ENCODE measurements at regions not wholly inside any gene's neighbourhood (a gene's known extent, or its start where the extent isn't known, plus 50 kb on each side); places are given as distances from the start of the nearest gene placed in this dataset.
"Not testable (repeated sequence)": the region's sequence is repeated elsewhere in the genome, so short reads cannot be mapped to it uniquely, and the experiment has no call there.

- no peak for DNase-seq (ENCODE audit: low spot score)
- ATAC-seq: no peak
Measured at GRCh38 chr3:101913168-101913567, 63.9 kb downstream of the NFKBIZ start.

GRCh38 chr3:101917761-101918160 lies 68.4 kb downstream of the NFKBIZ start:
- ATAC-seq; DNase-seq (ENCODE audit: low spot score): not testable (repeated sequence)

- ATAC-seq; DNase-seq (ENCODE audit: low spot score): not testable (repeated sequence)
Measured at GRCh38 chr3:101922151-101922725, 72.9 kb downstream of the NFKBIZ start.

- not testable (repeated sequence) for ATAC-seq; DNase-seq (ENCODE audit: low spot score)
Measured at GRCh38 chr3:101924621-101925020, 75.3 kb downstream of the NFKBIZ start.

DNA sequence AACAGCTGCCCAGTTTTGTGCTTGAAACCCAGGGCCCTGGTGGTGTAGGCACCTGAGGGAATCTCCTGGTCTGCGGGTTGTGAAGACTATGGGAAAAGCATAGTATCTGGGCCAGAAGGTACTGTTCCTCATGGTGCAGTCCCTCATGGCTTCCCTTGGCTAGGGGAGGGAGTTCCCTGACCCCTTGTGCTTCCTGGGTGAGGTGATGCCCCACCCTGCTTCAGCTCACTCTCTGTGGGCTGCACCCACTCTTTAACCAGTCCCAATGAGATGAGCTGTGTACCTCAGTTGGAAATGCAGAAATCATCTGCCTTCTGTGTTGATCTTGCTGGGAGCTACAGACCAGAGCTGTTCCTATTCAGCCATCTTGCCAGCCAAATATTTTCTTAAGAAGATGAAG lies 75.8 kb downstream of the NFKBIZ start:
- not testable (repeated sequence) for ATAC-seq; DNase-seq (ENCODE audit: low spot score)

GRCh38 chr3:101925564-101925963 lies 76.2 kb downstream of the NFKBIZ start:
- DNase-seq (ENCODE audit: low spot score) (no peak), ATAC-seq (no peak)

- ATAC-seq: no peak
- no peak for DNase-seq (ENCODE audit: low spot score)
Measured at GRCh38 chr3:101926594-101927105, 77.3 kb downstream of the NFKBIZ start.

GRCh38 chr3:101928890-101929289 lies 79.6 kb downstream of the NFKBIZ start:
- ATAC-seq (no peak), DNase-seq (ENCODE audit: low spot score) (no peak)

GRCh38 chr3:101931081-101931480 lies 81.8 kb downstream of the NFKBIZ start:
- ATAC-seq (no peak), DNase-seq (ENCODE audit: low spot score) (no peak)

DNA sequence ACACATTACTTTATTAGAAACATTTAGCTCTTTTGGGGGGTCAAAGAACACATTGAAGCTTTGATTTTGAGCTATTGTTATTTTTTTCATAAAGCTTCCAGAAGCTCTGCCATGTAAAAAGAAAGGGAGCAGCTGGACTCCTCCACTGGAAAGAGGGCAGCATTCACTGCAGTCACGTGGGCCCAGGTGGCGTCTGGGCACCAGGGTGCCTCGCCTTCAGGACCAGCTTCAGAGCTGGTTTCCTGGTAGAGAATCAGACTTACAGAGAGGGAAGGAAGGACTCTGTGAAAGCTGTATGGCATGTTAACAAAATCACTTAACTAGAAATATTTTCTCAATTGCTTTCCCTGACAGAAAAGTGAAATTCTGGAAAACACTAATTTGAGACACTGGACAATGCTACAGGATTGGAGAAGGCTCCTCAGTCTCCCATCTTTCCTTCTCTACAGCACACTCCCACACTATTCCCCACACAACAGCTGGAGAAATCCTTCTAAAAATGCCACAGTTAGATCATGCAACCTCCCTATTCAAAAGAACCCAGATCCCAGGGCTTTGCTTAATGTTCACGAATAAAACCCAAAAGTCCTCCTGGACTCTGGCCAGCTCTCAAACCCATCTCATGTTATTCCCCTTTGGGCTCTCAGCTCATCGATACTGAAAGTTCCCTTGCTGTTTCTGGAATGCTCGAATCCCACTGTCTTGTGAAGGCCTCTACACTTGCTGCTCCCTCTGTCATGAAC lies 83.2 kb downstream of the NFKBIZ start:
- no peak for DNase-seq (ENCODE audit: low spot score)
- no peak for ATAC-seq

GRCh38 chr3:101936419-101937356 lies 87.4 kb downstream of the NFKBIZ start:
- DNase-seq (ENCODE audit: low spot score): no peak
- ATAC-seq: no peak

- ATAC-seq (no peak), DNase-seq (ENCODE audit: low spot score) (no peak)
Measured at GRCh38 chr3:101938262-101938847, 89.0 kb downstream of the NFKBIZ start.

DNA sequence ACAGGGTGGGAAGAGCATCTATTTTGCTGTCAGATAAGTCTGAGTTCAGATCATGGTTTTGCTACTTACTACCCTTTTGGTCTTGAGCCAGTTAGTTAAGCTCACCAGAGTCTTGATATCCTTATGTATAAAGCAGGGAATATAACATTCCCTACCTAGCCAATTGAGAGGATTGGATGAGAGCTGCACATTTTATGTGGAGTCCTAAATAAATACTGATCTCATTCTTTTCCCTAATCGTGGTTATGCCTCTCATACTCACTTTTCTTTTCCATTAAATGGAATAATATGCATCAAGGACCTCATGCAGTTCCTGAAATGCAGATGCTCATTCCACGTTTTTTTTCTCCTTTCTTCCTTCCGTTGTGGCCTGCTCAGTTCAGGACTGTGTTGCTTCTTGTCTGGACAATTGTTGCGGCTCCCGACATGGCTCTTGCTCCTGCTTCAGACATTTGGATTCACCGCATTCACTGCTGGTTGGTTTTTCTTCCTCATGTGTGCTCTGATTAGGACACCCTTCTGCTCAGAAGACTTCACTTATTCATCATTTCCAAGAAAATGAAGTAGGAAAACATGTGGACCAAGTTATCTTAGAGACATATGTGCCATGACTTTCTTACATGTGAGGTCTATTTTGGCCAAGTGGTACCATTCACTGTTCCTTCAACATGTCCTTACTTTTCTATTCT lies 90.2 kb downstream of the NFKBIZ start:
- no peak for ATAC-seq
- no peak for DNase-seq (ENCODE audit: low spot score)

DNA sequence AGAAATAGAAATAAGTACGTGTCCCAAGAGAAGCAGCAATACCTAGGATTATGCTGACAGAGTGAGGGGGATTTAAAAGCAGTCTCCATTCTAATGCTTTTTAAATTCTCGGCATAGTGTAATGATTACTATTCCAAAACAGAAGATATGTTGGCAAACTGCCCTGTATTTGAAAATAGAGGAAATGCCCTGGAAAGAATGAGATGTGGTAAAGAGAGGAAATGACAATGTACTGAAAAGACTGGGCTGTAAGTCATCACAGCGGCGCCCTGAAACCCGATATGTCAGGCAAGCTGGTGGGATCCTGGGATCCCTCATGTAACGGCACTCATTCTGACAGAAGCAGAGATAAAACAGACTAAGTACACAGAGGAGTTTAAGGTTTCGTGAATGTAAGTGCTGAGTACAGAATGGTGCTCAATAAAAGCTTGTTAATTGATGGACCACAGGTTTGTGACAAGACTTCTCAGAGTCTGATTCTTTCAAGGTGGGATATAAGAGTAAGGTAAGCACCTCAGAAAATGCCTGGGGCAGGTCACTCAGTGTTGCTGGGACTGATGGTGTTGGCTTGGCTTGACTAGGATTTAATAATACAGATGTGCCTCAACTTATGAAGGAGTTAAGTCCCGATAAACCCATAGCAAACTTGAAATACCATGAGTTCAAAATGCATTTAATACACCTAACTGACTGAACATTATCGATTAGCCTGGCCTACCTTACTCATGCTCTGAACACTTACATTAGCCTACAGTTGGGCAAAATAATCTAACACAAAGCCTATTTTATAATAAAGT lies 91.4 kb downstream of the NFKBIZ start:
- ATAC-seq: peak; percentile 39
- DNase-seq (ENCODE audit: low spot score): no peak

DNA sequence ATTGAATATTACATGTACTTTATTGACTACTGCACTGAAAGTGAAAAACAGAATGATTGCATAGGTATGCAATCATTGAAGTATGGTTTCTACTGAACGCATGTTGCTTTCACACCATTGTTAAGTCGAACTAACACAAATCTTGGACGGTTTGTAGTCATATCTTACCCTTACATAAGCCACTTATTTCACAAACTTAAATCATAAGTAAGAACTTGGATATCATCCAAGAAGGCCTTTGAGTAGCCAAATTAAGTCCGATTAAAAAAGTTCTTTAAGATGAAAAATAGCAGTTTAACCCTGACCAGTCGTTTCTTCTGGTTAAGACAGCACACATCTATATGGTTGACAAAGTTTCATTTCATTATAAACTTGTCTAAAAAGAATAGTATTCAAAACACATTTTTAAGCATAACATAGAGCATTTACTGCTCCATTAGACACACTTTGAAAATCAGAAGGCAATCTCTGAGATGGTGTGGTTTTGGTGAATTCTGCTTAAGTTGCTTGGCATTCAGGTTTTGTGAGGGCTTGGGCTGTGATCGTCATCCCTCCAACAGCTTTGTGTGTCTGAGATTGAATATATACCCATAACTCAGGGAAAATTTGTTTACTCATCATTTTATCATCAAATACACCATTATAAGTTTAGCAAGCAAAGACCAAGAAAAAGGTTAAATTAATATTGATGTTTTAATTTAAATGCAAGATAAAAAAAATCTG lies 92.2 kb downstream of the NFKBIZ start:
- DNase-seq (ENCODE audit: low spot score): no peak
- ATAC-seq: no peak

DNA sequence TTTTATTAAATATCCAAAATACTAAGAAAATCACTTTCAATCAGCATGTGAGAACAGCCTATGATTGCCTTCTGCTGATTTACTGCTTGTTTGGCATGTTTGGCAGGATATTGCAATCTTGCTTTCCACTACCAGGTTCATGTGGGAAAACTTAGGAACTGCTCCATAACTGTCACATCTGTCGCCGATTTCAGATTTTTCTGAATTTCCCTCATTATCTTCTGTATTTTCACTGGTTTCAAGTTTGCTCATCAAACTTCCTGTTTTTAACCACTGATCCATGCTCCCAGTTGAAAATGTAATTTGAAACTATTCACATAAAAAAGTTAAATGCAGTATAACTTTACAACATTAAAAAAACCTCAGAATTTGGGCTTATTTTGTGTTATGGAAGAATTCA lies 93.0 kb downstream of the NFKBIZ start:
- ATAC-seq: no peak

DNA sequence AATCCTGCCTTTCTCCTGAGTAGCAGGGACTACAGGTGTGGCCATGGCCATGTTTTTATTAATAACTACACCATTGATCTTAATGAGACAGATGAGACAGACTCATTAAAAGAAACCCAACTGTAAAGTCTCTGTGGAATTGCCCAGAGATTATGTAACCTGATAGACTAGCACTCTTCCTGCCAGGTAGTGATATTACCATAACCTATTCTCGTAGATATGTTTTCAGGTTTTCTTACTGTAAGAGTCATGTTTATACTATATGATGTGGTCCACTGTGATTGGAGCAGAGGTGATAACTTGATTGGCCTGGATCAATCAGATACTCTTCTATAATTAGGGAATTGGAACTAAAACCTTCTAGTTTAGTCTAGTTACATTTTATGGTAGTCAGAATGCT lies 93.7 kb downstream of the NFKBIZ start:
- DNase-seq (ENCODE audit: low spot score) (no peak), ATAC-seq (no peak)

More for the DNA sequence above, 93.0 kb downstream of the NFKBIZ start:
- no peak for DNase-seq (ENCODE audit: low spot score)

GRCh38 chr3:101944308-101944707 lies 95.0 kb downstream of the NFKBIZ start:
- ATAC-seq: no peak

DNA sequence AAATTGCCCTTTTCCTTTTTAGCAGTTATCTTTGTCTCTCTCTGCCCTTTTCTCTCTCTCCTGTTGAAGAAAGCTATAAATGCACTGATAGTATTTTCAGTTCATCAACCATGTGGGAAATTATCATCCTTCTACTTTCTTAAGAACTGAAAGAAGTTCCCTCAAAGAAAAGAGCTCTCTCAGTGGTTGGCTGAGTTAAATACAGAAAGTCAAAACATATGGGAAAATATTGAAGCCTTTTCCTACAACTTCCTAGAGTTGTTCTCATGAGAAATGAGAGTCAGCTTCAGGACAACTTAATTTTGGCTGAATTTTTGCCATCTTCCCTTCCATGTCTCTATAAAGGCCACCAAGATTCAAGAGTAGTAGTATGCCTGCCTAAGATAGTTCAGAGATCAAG lies 96.7 kb downstream of the NFKBIZ start:
- DNase-seq (ENCODE audit: low spot score) (no peak), ATAC-seq (no peak)

More at GRCh38 chr3:101944308-101944707, 95.0 kb downstream of the NFKBIZ start:
- no peak for DNase-seq (ENCODE audit: low spot score)
